GM12865 (cell line): ENCODE measurements at regions not wholly inside any gene's neighbourhood (a gene's known extent, or its start where the extent isn't known, plus 50 kb on each side); places are given as distances from the start of the nearest gene placed in this dataset.

Experiments used
- DNase-seq: peaks from one replicate; pipeline ENCODE4 v3.0.0; 2010; ENCODE audit warnings: low read depth
- H3K4me3 ChIP-seq: 2 replicates; pipeline ENCODE4 v1.5.1; 2011; ENCODE audit warnings: mild to moderate bottlenecking, low read depth, low read length, control low read depth
- CTCF ChIP-seq: IDR thresholded peaks from 2 replicates; pipeline ENCODE4 v1.5.1; 2011; ENCODE audit warnings: low read length, control low read depth, low read depth, inconsistent platforms; ENCODE audit not compliant: insufficient read depth; ENCODE audit errors: missing control alignments

DNA sequence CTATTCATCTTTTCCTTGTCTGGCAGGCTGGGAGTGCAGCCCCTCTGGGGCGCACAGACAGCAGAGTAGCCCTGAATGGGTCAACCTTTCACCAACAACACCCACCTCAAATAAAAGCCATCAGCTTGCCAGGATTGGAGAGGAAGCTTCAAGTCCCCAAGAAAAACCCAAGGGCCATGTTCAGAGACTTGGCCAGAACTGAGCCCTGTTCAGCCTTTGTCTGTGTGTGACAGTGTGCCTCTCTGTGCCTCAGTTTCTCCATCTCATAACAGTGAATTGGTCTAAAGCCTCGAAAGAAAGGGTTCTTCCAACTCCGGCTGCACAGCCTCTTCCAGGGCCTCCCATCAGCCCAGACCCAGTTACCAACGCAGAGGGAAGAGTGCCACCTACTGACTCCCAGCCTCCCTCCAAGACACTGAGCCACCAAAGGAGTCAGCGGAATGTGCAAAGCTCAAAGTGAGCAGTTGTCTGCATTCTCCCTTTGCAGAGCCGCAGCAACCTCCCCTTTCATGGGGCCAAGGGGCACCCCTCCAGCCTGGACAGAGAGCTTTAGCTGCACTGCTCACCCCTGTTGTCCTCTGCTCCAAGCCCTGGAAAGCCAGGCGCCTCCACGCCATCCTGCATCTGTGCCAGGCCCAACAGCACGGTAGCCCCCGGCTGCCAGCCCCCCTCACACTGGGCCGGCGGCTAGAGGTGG, 82.7 kb upstream of the TOP1 start:
- no peak overlapping the region for H3K4me3 ChIP-seq
- DNase-seq = peak; percentile 59
- peak; percentile 72 for TF ChIP-seq CTCF

GRCh38 chr20:40946451-40946850, 82.2 kb upstream of the TOP1 start:
- no peak for TF ChIP-seq CTCF
- DNase-seq = no peak
- H3K4me3 ChIP-seq = no peak overlapping the region

DNA sequence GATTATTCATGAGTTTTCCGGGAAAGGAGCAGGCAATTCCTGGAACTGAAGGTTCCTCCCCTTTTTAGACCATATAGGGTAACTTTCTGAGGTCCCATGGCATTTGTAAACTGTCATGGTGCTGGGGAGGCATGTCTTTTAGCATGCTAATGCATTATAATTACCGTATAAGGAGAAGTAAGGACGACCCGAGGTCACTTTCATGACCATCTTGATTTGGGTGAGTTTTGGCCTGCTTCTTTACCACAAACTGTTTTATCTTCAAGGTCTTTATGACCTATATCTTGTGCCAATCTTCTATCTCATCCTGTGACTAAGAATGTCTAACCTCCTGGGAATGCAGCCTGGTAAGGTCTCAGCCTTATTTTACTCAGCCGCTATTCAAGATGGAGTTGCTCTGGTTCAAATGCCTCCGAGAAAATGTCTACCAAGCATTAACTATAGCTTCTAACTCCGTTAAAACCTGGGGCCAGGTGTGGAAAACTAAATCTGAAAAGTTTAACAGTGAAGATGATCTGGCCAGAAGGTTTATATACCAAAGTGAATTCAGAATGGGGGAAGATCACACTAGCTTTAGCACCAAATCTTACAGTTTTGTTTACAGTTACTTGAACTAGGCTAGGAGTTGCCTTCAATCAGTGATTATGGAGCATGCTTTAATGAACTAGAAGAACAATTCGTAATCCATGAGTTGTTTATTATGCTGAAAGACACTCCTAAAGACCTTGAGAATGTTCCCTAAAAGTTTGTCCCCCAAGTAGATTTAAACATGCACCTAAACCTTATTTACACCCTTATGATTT, 80.0 kb upstream of the TOP1 start:
- no peak for DNase-seq
- no peak overlapping the region for H3K4me3 ChIP-seq
- TF ChIP-seq CTCF = no peak

GRCh38 chr20:40949346-40949745, 79.3 kb upstream of the TOP1 start:
- H3K4me3 ChIP-seq = no peak overlapping the region
- DNase-seq = no peak
- no peak for TF ChIP-seq CTCF

DNA sequence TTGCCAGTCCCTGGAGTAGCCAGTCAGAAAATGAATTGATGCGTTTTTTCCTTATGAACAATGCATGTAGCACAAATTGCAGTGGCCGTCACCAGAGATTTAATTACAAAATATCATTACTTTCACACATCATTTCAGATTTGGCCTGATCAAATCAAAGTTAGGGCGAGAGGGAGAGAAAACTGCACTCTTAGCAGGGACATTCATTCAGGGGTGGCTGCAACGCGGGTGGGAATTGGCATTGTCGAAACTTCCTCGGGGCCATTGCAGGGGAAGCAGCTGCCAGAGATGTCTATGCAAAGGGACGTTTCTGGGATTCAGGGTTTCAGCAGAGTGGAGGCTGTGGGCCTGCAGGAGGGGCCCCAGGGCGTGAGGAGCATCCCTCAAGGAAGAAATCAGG, 76.5 kb upstream of the TOP1 start:
- no peak for TF ChIP-seq CTCF
- no peak for DNase-seq

DNA sequence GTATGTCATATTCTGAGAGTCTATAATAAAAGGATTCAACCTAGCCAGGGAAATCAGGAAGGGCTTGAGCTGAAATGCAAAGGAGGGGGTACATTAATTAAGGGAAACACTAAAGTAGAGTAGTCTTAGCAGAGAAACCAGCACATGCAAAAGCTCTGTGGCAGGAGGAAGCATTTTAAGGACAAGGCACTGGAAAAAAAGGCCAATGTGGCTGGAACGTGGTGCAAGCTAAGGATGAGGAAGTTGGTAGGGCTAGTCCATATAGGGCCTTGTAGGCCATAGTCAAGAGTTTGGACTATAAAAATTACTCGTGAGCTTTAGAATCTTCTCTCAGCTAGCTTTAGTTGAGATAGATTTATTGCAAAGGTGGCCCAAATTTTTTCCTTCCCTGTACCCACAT, 75.2 kb upstream of the TOP1 start:
- no peak for DNase-seq
- no peak overlapping the region for H3K4me3 ChIP-seq
- TF ChIP-seq CTCF = no peak

More for the DNA sequence above, 76.5 kb upstream of the TOP1 start:
- no peak overlapping the region for H3K4me3 ChIP-seq
